Left kidney (tissue), 1 donor: ENCODE measurements at regions not wholly inside any gene's neighbourhood (a gene's known extent, or its start where the extent isn't known, plus 50 kb on each side); places are given as distances from the start of the nearest gene placed in this dataset.
"Not testable (repeated sequence)": the region's sequence is repeated elsewhere in the genome, so short reads cannot be mapped to it uniquely, and the experiment has no call there.

Experiments
- DNase-seq: peaks from one replicate; pipeline ENCODE4 v3.0.0-alpha.2; 2013

DNA sequence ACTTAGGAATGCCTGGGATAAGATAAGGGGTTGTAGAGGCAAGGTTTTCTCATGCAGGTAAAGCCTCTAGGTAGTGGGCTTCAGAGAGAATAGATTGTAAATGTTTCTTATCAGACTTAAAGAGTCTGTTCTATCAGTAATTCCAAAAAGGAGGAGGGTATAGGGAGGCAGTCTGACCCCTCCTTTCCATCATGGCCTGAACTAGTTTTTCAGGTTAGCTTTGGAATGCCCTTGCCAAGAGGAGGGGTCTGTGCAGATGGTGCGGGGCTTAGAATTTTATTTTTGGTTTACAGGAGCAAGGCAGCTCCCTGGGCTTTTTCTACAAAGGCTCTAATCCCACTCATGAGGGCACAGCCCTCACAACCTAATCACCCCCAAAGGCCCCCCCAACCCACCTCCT lies 135.0 kb downstream of the B3GNT2 start:
- DNase-seq, result no peak

DNA sequence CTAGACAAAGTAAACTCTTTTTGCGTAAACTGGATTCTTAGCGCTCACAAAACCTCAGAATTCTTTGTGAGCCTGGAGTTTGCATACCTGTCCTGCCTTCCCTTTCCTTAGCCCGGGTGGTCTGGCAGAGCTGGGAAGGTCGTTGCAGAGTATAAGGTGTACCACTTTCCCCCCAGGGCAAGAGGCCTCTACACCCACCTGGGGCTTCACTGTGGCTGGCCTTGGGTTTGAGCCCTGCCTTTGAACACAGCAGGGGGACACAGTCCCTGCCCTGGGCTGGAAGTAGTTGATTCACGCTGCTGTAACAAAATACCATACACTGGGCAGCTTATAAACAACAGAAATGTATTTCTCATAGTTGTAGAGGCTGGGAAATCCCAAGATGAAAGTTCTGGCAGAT lies 133.9 kb downstream of the B3GNT2 start:
- no peak for DNase-seq

DNA sequence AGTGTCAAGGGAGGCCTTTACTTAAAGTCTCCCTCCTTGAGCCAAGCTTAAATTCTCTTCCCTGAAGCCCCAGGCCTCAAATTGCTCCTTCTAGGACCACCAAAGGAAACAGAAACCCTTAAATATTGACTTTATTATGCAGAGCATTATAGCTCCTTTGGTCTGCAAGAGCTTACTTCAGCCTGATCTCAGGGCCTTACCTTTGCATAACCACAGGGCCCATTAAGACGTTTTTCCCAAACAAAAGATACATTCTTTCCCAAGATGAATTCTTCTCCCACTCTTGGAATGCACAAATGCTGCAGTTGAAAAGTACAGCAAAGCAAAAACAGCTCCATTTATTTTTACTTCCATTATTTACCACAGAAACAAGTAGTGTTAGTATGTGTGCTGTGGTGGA lies 130.8 kb downstream of the B3GNT2 start:
- no peak for DNase-seq

DNA sequence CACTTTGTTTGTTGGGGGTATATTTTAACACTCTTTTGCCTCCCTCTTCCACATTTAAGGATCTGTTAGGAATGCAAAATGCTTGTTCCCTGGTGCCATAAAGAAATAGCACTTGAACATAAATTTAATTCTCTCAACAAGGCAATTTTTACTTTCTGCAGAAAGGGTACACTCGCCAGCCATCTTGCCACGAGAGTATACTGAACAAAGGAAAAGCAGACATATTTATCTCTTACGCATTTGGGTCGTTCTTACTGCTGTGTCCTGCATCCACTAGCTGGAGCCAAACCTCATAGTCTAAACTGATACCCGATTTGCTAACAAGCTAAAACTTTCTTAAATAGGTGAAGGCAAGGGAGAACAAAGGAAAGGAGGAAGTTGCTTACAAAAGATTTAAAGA lies 129.5 kb downstream of the B3GNT2 start:
- DNase-seq, result no peak

DNA sequence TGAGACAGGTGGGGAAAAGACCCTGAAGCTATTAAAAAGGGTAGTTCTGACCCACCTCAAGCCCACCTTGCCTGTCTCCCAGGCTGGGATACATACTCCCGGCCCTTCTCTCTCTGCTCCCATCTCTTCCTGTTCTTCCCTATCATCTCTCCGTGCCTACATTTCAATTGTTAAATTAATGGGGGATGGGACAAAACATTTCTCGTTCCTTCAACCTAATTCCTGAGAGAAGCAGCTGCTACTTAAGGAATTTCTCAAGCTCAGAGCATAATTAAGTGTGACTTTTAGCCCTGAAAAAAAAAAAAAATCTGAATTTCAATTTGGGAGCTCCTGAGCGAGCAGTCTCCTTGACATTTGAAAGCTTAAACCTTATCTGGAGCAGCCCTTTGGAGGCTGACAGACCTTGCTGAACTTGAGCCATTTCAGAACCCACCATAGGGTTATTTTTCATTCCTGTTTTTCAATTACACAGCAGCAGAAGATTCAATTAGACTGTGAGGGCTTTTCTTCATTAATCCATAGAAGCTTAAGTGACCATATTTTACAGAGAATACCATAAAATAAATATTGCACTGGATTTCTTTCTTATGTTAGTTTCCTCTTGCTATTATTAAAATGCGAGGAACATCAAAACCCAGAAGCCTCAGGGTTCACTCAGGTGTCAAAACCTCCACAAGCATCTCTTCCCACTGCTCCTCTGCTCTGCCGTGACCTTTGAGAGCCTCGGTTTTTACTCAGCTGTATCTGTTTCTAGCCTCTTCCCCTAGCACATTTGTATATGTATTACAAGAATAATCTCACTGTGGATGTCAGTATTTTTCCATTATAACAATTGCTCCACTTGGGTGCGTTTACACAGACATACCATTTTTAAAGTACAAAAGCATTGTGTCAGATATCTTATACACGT lies 125.7 kb downstream of the B3GNT2 start:
- DNase-seq, result no peak

DNA sequence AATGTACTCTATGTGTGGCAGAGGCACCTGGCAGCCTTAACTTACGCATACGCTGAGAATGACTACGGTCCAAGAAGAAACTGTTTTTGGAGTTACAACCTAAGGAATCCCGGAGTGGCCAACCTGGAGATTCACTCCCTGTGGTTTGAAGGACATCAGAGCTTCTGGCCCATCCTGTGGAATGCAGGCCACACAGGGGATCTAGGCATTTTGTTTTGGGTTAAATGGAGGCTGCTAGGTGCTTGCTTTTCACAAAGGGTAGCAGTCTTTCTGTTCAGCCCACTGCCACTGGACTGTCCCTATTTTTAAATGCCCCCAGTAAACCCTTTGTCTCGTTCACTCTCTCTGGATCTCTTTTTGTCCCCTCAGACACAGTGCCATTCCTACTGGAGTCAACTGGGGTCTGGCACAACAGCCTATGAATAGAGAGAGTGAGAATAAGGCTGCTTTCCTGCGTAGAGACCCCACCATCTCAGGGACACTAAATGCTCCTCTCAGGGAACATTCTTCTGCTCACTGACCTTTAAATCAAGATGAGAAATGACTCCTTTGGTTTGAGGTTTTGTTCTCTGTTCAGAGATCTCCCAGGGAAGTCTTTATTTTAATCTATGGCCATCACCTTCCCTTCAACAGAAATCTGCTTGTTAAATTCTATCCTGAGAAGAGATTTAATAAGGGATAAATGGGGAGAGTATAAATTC lies 124.9 kb downstream of the B3GNT2 start:
- DNase-seq, result no peak

DNA sequence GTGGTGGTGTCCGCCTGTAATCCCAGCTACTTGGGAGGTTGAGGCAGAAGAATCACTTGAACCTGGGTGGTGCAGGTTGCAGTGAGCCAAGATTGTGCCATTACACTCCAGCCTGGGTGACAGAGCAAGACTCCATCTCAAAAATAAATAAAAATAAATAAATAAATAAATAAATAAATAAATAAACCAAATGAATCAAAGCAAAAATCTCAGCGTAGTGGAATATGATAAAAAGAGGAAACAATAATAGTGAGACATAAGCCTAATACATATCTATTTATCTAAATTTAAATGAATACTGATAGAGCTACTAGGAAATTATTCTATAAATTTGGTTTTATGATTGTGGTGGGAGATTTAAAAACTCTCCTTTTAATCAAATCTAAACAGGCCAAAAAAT lies 124.2 kb downstream of the B3GNT2 start:
- not testable (repeated sequence) for DNase-seq

DNA sequence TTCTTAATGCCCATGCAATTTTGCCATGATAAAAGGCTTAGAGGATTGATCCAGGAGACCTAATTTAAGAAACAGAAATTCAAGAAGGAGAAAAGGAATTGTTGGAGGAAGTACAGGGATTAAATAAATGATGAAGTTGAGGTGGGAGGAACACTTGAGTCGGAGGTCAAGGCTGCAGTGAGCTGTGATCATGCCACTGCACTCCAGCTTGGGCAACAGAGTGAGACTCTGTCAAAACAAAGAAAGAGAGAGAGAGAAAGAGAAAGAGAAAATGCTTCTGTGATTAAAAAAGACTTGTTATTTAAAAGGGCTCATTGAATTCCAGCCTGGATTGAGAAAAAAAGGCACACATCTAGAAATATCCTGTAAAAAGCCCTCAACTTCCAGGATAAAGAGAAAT lies 123.2 kb downstream of the B3GNT2 start:
- DNase-seq, result no peak

DNA sequence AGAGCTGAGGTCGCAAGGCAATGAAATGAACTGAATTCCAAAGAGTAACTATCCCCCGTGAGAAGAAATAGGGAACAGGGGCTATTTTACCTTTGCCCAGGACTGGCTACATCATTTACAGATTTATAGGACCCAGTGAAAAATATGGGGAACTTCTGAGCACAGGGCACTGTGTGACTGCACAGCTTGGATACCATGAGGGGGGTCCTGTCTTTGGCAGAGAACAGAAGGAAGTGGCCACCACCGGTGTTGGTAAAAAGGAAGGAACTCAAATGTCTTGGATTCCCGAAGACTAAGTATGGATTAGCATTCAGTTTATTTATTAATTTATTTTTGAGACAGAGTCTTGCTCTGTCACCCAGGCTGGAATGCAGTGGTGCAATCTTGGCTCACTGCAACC lies 119.6 kb downstream of the B3GNT2 start:
- DNase-seq, result no peak

DNA sequence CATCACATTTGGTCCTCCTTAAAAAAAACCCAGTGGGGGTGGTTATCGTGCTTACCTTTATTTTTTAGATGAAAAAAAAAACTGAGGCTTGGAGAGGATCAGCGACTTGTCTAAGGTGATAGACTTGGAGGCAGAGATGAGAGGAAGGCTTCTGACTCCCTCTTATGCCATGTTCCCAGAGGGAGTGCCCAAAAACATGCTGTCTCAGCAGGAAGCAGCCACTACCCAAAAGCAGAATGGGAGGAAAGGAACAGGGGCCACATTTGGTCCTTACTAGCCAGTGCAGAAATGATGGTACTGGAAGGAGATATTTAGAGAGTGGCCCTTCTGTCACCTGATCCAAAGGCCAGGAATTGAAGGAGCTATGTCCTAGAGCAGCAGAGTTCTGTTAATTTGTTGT lies 118.4 kb downstream of the B3GNT2 start:
- DNase-seq, result no peak

DNA sequence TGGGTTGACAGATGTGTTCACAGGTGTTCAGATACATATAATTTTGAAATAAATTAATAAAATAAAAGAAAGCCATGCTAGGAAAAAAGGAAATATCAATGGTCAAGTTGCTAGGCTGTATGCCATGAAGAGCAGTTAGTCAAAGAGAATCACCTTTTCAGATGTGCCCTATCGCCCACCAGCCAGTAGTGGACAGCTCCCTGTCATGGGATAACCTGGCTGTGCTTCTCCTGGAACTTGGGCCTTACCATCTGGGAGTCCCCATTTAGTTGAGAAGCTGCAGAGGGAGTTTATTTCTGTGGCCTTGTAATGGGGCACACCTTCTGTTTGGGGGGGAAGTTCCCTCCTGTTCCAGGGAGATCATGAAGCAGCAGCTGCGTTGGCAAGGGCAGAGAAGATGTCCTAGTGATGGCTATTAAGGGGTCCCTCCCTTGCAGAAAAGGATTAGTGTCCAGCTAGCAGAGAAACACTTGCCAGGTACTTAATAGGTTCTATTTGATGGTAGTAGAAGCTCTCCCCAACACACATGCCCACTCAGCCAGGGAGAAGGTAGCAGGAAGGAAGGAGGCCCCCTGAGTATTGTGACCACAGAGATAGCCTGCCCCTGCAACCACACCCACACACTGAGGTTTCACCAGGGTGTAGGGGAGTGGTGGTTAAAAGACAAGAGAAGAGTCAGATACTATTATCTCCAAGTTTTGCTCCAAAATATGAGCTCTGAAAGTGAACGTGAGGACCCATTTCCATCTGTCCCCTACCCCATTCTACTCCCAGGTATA lies 117.7 kb downstream of the B3GNT2 start:
- no peak for DNase-seq

DNA sequence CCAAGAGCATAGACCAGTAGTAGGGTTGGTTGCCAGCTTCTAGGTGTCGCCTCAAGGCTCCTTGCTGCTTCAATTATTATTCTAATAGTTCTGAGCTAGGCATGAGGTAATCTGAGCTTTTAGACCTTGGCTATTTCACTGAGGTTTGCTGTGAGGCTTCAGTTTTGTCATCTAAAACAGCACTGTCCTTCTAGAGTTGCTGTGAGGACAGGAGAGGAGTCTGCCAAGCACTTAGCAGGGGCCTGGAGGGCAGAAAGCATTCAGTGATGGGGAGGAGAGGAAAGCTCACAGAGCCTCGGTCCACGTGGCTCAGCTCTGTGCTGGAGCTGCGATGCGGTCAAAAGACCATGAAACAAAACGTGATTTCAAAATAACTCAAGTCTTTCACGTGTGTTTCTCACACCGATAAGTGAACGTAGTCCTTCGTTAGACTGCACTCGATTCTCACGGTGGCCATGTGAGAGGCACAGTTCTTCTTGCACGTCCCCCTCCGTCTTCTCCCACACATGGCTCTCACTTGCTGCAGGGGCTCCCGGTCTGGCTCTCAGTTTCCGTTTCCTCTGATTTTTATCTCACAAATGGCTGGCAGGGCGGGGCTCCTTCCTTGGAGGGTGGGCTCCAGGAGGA lies 113.7 kb downstream of the B3GNT2 start:
- no peak for DNase-seq

DNA sequence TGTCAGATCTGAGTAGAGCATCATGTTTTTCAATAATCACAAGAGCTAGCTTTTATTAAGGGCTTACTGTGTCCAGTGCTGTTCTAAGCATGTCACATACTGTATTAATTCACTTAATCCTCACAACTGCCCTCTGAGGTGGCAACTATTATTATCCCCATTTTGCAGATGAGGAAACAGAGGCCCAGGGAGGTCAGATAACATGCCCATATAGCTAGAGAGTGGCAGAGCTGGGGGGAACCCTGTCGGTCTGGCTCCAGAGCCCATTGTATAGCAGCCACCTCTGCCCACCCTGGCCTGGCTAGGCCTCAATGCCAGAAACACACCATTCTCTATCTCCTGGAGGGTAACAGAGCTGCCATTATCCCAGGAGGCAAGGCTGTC lies 113.2 kb downstream of the B3GNT2 start:
- DNase-seq, result no peak

DNA sequence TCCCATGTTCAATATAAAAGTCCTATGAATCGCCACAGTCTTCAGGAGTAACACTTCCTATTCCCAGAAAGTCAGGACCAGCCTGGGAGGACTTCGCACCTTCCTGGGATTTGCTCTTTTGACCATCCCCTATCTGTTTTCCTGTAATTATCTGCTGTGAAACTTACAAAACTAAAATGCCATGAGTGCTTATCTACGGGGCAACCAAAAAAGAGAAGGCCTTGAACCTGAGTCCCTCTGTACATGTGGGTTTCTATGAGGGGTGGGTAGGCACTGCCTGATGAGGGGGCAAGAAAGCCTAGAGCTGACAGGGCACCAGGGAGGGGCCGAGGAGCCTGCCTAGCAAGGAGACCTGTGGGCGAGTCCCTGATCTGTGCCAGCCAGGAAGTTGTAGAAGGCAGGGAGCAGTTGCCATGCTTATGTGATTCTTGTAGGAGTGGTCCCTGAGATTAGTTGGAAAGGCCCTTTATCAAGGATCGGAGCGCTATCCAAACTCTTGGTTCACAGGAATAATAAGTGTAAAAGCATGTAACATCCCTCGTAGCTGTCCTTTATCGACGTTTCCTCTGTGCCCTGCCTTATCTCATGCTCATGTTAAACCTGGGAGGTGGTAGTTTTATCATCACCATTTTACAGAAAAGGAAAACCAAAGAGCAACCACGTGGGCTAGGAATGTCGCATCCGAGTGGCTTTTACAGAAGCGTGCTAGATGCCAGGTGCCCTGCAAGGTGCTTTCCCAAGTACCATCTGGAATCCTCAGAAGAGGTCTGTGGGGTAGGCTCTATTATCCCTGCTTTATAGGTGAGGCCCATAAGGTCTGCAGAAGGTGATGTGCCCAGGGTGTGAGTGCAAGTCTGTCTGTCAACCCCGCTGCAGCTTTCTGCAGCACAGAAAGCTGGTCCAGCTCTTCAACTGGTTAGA lies 111.8 kb downstream of the B3GNT2 start:
- no peak for DNase-seq

DNA sequence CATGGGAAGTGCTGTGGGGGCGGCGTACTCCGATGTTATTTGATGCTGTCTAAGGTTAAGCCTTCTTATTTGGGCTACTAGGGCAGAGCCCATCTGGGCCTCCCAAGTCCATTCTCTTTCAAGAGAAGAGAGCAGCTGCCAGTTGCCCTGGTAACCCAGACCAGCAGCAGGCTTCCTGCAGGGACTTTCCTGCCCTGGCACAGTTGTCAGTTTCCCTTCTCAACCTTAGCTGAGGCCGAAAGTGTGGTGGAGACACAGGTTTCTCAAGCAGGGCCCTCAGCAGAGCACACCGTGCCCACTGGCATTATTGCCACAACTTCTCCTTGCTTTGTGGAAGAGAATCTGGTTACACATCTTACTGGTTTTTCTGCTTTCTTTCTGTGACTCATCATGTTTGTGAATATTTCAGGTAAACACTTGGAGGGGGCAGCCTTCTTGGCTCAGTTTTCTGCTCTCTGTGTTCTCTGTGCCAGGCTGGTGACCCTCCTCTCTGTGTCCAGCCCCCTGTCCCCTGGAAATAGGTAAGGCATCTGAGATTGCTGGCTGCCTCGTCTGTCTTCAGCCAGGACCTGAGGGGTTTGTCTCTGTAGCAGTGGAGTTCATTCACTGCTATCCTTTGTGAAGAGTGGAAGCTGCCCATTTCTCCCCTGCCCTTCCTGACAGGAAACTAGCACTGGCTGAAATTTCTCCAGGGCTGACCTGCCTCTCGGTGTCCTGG lies 111.0 kb downstream of the B3GNT2 start:
- DNase-seq, result no peak

DNA sequence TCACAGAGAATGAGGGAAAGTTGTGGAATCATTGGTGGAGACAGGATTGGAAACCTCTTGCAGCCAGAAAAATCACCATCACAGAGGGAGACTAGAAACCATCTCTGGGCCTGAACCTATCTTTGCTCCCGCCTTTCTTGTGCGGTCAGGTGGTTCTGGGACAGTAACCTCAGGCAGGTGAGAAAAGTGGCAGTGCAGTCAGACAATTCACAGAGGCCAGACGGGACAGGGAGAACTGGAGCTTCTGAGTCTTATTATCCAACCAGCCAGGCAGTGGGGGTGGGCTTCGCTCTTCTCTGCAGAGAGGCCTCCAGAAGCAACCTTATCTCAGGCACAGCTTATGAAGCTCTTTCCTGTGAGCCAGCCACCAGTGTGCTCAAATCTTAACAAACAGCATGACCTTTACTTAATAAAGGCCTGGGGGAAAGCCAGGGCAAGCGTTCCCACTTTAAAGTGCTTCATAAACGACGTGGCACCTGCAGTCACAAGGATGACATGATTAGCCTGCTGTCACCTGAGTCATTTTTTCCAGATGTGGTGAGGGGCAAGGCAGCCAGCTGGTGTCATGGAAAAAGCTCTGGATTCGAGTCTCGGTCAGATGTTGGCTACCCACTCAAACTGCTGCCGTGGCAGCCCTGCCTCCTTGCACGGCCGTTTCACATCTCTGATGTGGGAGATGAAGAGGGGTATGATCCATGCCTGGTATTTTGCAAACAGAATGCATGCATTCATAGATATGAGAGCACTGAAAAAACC lies 109.7 kb downstream of the B3GNT2 start:
- DNase-seq, result no peak

DNA sequence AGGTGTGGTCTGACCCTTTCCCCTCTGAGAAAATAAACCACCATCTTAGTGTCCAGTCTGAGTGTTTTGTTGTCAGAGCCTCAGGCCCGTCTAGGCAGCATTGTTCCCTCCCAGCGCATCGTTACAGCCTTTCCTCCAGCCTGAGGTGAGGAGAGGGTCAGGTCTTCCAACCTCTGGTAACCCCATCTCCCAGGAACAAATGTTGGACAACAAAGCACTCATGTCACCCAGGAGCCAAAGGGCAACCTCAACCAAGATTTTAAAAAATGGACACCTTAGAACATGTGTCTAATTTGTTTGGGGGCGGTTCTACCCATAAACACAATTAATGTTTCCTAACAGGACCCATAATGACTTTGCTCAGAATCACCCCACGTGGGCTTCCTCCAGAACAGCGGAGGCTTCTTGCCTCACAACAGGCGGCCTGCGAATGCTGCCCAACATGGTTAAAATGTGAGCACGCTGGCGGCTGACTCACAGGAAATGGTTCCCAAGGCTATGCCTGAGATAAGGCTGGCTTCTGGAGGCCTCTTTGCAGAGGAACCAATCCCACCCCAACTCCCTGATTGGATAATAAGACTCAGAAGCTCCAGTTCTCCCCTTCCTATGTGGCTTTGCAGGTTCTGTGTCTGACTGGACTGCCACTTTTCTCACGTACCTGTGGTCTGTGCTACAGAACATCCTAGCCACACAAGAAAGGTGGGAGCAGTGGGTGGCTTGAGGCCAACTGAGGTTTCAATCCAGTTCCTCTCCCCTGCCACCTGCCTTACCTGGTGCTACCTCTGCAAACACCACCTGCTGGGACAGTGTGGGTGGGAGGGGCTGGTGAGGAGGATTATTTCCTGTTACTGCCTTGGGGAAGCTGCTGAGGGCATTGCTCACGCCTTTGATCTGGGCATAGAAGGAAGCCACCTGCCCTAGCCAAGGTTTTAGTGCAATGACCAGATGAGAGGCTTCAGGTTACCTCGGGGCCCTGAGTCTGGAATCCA lies 108.8 kb downstream of the B3GNT2 start:
- DNase-seq, result no peak

DNA sequence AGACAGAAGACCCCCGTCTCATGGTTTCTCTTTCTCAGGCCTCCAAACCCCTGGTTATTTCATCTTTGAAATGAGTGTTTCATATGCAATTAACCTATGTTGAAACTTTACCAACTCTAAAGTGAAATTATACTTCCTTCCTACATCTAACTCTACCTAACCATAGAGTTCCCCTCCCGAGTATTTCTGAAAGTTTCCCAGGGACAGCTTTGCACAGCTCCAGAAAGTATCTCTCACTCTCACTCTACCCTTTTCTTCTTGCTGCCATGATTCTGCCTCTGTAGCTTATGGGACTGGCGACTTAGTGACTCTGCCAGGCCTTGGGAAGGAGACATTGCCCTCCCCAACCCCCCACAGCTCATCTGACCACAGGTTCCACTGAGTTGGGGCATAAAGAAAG lies 107.9 kb downstream of the B3GNT2 start:
- DNase-seq, result no peak
